T follicular helper cell (primary cell): ENCODE measurements at regions not wholly inside any gene's neighbourhood (a gene's known extent, or its start where the extent isn't known, plus 50 kb on each side); places are given as distances from the start of the nearest gene placed in this dataset.

ENCODE experiments used
- DNase-seq: peaks from one replicate; pipeline ENCODE4 v3.0.0-alpha.2; 2020; ENCODE audit warnings: low read depth

GRCh38 chr4:177573507-177573906, 131.3 kb upstream of the AGA start:
- DNase-seq, result no peak

- DNase-seq, result no peak
Observed at GRCh38 chr4:177574446-177574845, 132.2 kb upstream of the AGA start.

- no peak for DNase-seq
Observed at GRCh38 chr4:177579649-177580048, 137.4 kb upstream of the AGA start.

- no peak for DNase-seq
Observed at GRCh38 chr4:177582992-177583391, 140.8 kb upstream of the AGA start.

- DNase-seq, result no peak
Observed at GRCh38 chr4:177587989-177588388, 145.8 kb upstream of the AGA start.

- no peak for DNase-seq
Observed at GRCh38 chr4:177595386-177595785, 153.1 kb upstream of the AGA start.

GRCh38 chr4:177596035-177596434, 153.8 kb upstream of the AGA start:
- no peak for DNase-seq

- DNase-seq, result no peak
Observed at GRCh38 chr4:177596991-177597390, 154.8 kb upstream of the AGA start.

GRCh38 chr4:177605252-177605651, 163.0 kb upstream of the AGA start:
- DNase-seq, result no peak

- DNase-seq, result no peak
Observed at GRCh38 chr4:177607111-177607573, 164.9 kb upstream of the AGA start.

GRCh38 chr4:177611974-177612664, 169.9 kb upstream of the AGA start:
- no peak for DNase-seq

GRCh38 chr4:177612684-177613083, 170.4 kb upstream of the AGA start:
- no peak for DNase-seq

GRCh38 chr4:177632481-177632880, 190.2 kb upstream of the AGA start:
- no peak for DNase-seq

- DNase-seq, result no peak
Observed at GRCh38 chr4:177638871-177639270, 196.6 kb upstream of the AGA start.

- no peak for DNase-seq
Observed at GRCh38 chr4:177640864-177641263, 198.6 kb upstream of the AGA start.

GRCh38 chr4:177660223-177660622, 218.0 kb upstream of the AGA start:
- DNase-seq, result no peak

GRCh38 chr4:177667687-177668086, 225.4 kb upstream of the AGA start:
- DNase-seq, result no peak

GRCh38 chr4:177671387-177671786, 229.2 kb upstream of the AGA start:
- DNase-seq, result no peak

GRCh38 chr4:177671845-177672244, 229.6 kb upstream of the AGA start:
- no peak for DNase-seq

GRCh38 chr4:177673985-177674489, 231.8 kb upstream of the AGA start:
- no peak for DNase-seq

GRCh38 chr4:177680308-177680707, 238.1 kb upstream of the AGA start:
- no peak for DNase-seq

- DNase-seq, result no peak
Observed at GRCh38 chr4:177681902-177682301, 239.7 kb upstream of the AGA start.

- DNase-seq, result no peak
Observed at GRCh38 chr4:177687117-177687516, 244.9 kb upstream of the AGA start.

GRCh38 chr4:177692907-177693306, 250.7 kb upstream of the AGA start:
- no peak for DNase-seq
